GM12878 (cell line): ENCODE measurements at regions not wholly inside any gene's neighbourhood (a gene's known extent, or its start where the extent isn't known, plus 50 kb on each side); places are given as distances from the start of the nearest gene placed in this dataset.

Experiments used
- ATAC-seq: fragments of 200-7000 bp; cut with Tn5 transposase; 3 replicates; pipeline ENCODE4 v1.9.1; 2020; ENCODE audit warnings: mild to moderate bottlenecking, moderate library complexity
- BruUV-seq: library from RNA; stranded (reverse); fragments of 400-500 nt; replicated peaks from 2 replicates; lab custom pipeline; 2021; lab: Mats Ljungman, UMichigan
- CTCF ChIA-PET: fragments of 300-600 bp; sonication (Branson Sonifier 250); formaldehyde crosslinking; extraction: SDS; loops from one replicate; lab custom pipeline; 2021; ENCODE audit warnings: inconsistent platforms; lab: Yijun Ruan, JAX
- POLR2A ChIA-PET: fragments of 350-600 bp; formaldehyde crosslinking; extraction: SDS; loops from one replicate; lab custom pipeline; 2021; ENCODE audit warnings: inconsistent platforms; lab: Charles Lee
- RAD21 ChIA-PET: fragments of 300-600 bp; sonication (Branson Sonifier 250); formaldehyde crosslinking; loops from one replicate; lab custom pipeline; 2023; ENCODE audit warnings: antibody characterized with exemption; ENCODE audit not compliant: unreplicated experiment; lab: Charles Lee
- SMC1A ChIA-PET: fragments of 300-600 bp; sonication (Branson Sonifier 250); formaldehyde crosslinking; loops from one replicate; lab custom pipeline; 2023; ENCODE audit not compliant: unreplicated experiment, uncharacterized antibody; lab: Charles Lee
- DNase-seq: peaks from one replicate; pipeline ENCODE4 v3.0.0-alpha.2; 2011; ENCODE audit warnings: low read depth, low spot score
- FAIRE-seq: peaks from 3 replicates; lab custom pipeline; 2011; peaks lifted over from hg19 to GRCh38; lab: Jason Lieb, UNC
- H2AFZ ChIP-seq: 2 replicates; pipeline ENCODE4 v1.6.0; 2011; ENCODE audit warnings: low read depth, low read length, control low read depth; ENCODE audit not compliant: control insufficient read depth
- H3K27ac ChIP-seq: 2 replicates; pipeline ENCODE4 v1.5.1; 2011; ENCODE audit warnings: control low read depth; ENCODE audit not compliant: control insufficient read depth, insufficient read depth
- H3K27me3 ChIP-seq, 2 experiments: replicated peaks in 1 of 2; 2 replicates each; pipeline versions ENCODE4 v1.6.0 to v1.6.1; 2011; ENCODE audit warnings: low read length in 1 of 2; ENCODE audit not compliant: control insufficient read depth in 2 of 2, insufficient read depth in 2 of 2
- H3K36me3 ChIP-seq, 2 experiments: 2 replicates each; pipeline ENCODE4 v1.5.1; 2011; ENCODE audit warnings: low read length in 1 of 2; ENCODE audit not compliant: control insufficient read depth in 2 of 2, insufficient read depth in 2 of 2
- H3K4me1 ChIP-seq: 2 replicates; pipeline ENCODE4 v1.6.1; 2011; ENCODE audit warnings: mild to moderate bottlenecking, low read length, moderate library complexity, mixed read lengths; ENCODE audit not compliant: control insufficient read depth, insufficient read depth
- H3K4me2 ChIP-seq: 2 replicates; pipeline ENCODE4 v1.6.0; 2011; ENCODE audit warnings: control low read depth; ENCODE audit not compliant: control insufficient read depth, insufficient read depth
- H3K4me3 ChIP-seq: fragments of 200-600 bp; sonication (generic); 2 replicates; pipeline ENCODE4 v1.5.1; 2016
- H3K79me2 ChIP-seq: 2 replicates; pipeline ENCODE4 v1.6.0; 2011; ENCODE audit warnings: low read length; ENCODE audit not compliant: control insufficient read depth, insufficient read depth
- H3K9ac ChIP-seq: 2 replicates; pipeline ENCODE4 v1.8.0; 2011; ENCODE audit warnings: low read length, control low read depth, mixed read lengths; ENCODE audit not compliant: control insufficient read depth, insufficient read depth
- H3K9me3 ChIP-seq: replicated peaks from 3 replicates; pipeline ENCODE4 v1.5.1; 2011; ENCODE audit warnings: mild to moderate bottlenecking, low read length; ENCODE audit not compliant: control insufficient read depth, insufficient read depth
- H4K20me1 ChIP-seq: 2 replicates; pipeline ENCODE4 v1.6.0; 2011; ENCODE audit not compliant: control insufficient read depth, insufficient read depth
- CHD2 ChIP-seq: IDR thresholded peaks from 2 replicates; pipeline ENCODE4 v1.6.1; 2011; ENCODE audit warnings: low read depth, low read length, improper control_type of control experiment, borderline replicate concordance
- CREB1 ChIP-seq: IDR thresholded peaks from 2 replicates; pipeline ENCODE4 v1.6.1; 2012; ENCODE audit warnings: low read depth, mild to moderate bottlenecking, inconsistent platforms
- EGR1 ChIP-seq, 2 experiments: IDR thresholded peaks; 1 replicate in 1 of 2; 2 replicates in 1 of 2; pipeline ENCODE4 v1.6.1; 2011 to 2012; ENCODE audit warnings: low read depth in 2 of 2, low read length in 2 of 2, borderline replicate concordance in 1 of 2, mild to moderate bottlenecking in 1 of 2, moderate library complexity in 1 of 2
- FOXM1 ChIP-seq: IDR thresholded peaks from 2 replicates; pipeline ENCODE4 v1.6.1; 2012; ENCODE audit warnings: low read depth, mild to moderate bottlenecking, inconsistent platforms, low read length, moderate library complexity
- KAT2A ChIP-seq: conservative IDR thresholded peaks from 2 replicates; pipeline ENCODE4 v1.6.1; 2011; ENCODE audit warnings: low read depth, low read length; ENCODE audit not compliant: control insufficient read depth
- RELA ChIP-seq: fragments of 450-650 bp; IDR thresholded peaks from 2 replicates; pipeline ENCODE4 v1.8.0; 2014; ENCODE audit warnings: borderline replicate concordance; ENCODE audit not compliant: partially characterized antibody
- SMAD1 ChIP-seq: fragments of 450-650 bp; IDR thresholded peaks from 2 replicates; pipeline ENCODE4 v1.6.1; 2018; ENCODE audit warnings: mild to moderate bottlenecking, low read depth; ENCODE audit not compliant: partially characterized antibody
- SUZ12 ChIP-seq: fragments of 200-600 bp; sonication (generic); IDR thresholded peaks from one replicate; pipeline ENCODE4 v1.6.1; 2018; ENCODE audit warnings: antibody characterized with exemption, mild to moderate bottlenecking; ENCODE audit not compliant: unreplicated experiment
- ZNF622 ChIP-seq: fragments of 450-650 bp; IDR thresholded peaks from 2 replicates; pipeline ENCODE4 v1.6.1; 2017; ENCODE audit warnings: mild to moderate bottlenecking, inconsistent platforms
- ZZZ3 ChIP-seq: IDR thresholded peaks from 2 replicates; pipeline ENCODE4 v1.6.1; 2011; ENCODE audit warnings: low read depth; ENCODE audit not compliant: control insufficient read depth, insufficient read length
- WGBS: methylation state at CpG from one replicate; pipeline ENCODE4 v1.1.6; 2016; ENCODE audit warnings: low lambda C conversion rate; ENCODE audit not compliant: insufficient replicate concordance, insufficient coverage; ENCODE audit errors: missing lambda C conversion rate; 5-methylcytosine and 5-hydroxymethylcytosine counted together
- in situ Hi-C: fragments of 300-500 bp; cut with MboI; formaldehyde crosslinking; loops from 9 replicates; pipeline ENCODE4 v1.14.3; 2018; ENCODE audit warnings: mixed read lengths
- intact Hi-C: fragments of 100-400 bp; cut with micrococcal nuclease; formaldehyde crosslinking; loops from one replicate; pipeline ENCODE4 v1.14.2; 2022; ENCODE audit not compliant: unreplicated experiment
- TF ChIP-seq, protein P1 (sequence below): fragments of 450-650 bp; IDR thresholded peaks from 2 replicates; pipeline ENCODE4 v1.6.1; 2016; ENCODE audit warnings: mild to moderate bottlenecking, moderate library complexity, borderline replicate concordance

DNA sequence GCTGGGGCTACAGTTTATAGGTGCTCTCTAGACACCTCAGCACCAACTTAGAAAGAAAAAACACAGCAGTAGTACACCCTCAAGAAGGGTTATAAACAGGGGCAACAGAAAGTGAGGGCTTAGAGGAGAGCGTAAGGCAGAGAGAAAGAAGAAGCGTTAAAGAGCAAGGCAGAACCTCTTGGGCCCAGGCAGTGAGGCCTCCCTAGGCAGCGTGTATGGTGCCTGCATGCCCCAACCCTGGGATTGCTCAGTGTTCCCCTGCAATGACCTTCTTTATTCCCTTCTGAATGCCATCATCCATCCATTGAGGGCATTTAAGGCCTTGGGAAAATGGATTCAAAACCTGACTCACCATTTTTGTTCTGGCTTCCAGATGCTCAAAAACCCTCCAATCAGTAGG lies 130.0 kb upstream of the ARG1 start:
- intact Hi-C loops: no loop called here
- TF ChIP-seq ZZZ3 (no peak), RELA (no peak), KAT2A (no peak), SMAD1 (no peak), CREB1 (no peak), CHD2 (no peak), FOXM1 (no peak), ZNF622 (no peak), SUZ12 (no peak), EGR1 (IDR thresholded peaks at IDR 0.05; ENCODE audit: borderline replicate concordance in 1 of 2, low read depth in 2 of 2, low read length in 2 of 2) (no peak)
- TF ChIP-seq, protein P1, sequence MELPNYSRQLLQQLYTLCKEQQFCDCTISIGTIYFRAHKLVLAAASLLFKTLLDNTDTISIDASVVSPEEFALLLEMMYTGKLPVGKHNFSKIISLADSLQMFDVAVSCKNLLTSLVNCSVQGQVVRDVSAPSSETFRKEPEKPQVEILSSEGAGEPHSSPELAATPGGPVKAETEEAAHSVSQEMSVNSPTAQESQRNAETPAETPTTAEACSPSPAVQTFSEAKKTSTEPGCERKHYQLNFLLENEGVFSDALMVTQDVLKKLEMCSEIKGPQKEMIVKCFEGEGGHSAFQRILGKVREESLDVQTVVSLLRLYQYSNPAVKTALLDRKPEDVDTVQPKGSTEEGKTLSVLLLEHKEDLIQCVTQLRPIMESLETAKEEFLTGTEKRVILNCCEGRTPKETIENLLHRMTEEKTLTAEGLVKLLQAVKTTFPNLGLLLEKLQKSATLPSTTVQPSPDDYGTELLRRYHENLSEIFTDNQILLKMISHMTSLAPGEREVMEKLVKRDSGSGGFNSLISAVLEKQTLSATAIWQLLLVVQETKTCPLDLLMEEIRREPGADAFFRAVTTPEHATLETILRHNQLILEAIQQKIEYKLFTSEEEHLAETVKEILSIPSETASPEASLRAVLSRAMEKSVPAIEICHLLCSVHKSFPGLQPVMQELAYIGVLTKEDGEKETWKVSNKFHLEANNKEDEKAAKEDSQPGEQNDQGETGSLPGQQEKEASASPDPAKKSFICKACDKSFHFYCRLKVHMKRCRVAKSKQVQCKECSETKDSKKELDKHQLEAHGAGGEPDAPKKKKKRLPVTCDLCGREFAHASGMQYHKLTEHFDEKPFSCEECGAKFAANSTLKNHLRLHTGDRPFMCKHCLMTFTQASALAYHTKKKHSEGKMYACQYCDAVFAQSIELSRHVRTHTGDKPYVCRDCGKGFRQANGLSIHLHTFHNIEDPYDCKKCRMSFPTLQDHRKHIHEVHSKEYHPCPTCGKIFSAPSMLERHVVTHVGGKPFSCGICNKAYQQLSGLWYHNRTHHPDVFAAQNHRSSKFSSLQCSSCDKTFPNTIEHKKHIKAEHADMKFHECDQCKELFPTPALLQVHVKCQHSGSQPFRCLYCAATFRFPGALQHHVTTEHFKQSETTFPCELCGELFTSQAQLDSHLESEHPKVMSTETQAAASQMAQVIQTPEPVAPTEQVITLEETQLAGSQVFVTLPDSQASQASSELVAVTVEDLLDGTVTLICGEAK: no peak
- WGBS: 72% methylated on average over 3 of the region's 3 CpGs
- no peak overlapping the region for H2AFZ ChIP-seq
- no TSS peak for BruUV-seq
- no peaks in the 10 kb centered on the region for H3K36me3 ChIP-seq
- in situ Hi-C loops: no loop called here
- no peaks in the 10 kb centered on the region for H3K79me2 ChIP-seq
- ChIA-PET POLR2A (no interaction called here), RAD21 (no interaction called here), SMC1A (no interaction called here), CTCF (no interaction called here)
- H3K27me3 ChIP-seq: no peaks in the 10 kb centered on the region
- FAIRE-seq (no peak), DNase-seq (no peak), ATAC-seq (no peak)
- H3K9me3 ChIP-seq: no peaks in the 10 kb centered on the region
- no peak overlapping the region for H3K27ac ChIP-seq
- no peaks in the 10 kb centered on the region for H4K20me1 ChIP-seq
- no peaks in the 10 kb centered on the region for H3K4me1 ChIP-seq
- no peak overlapping the region for H3K9ac ChIP-seq
- H3K4me2 ChIP-seq: no peak overlapping the region
- H3K4me3 ChIP-seq: no peak overlapping the region
